SK-N-SH treated with all-trans-retinoic acid at 6 μM for 48 hours (cell line): ENCODE measurements at regions not wholly inside any gene's neighbourhood (a gene's known extent, or its start where the extent isn't known, plus 50 kb on each side); places are given as distances from the start of the nearest gene placed in this dataset.

ENCODE experiments used
- ESRRG ChIP-seq: fragments of 250-450 bp; sonication (Bioruptor Pico); IDR thresholded peaks from 2 replicates; pipeline ENCODE4 v1.6.1; 2021; ENCODE audit warnings: mild to moderate bottlenecking
- PATZ1 ChIP-seq: fragments of 250-450 bp; sonication (Bioruptor Pico); IDR thresholded peaks from 2 replicates; pipeline ENCODE4 v1.8.0; 2020; ENCODE audit warnings: mild to moderate bottlenecking, moderate library complexity, borderline replicate concordance
- POU6F1 ChIP-seq: fragments of 250-450 bp; sonication (Bioruptor Pico); IDR thresholded peaks from 2 replicates; pipeline ENCODE4 v1.8.0; 2021; ENCODE audit warnings: low read depth, mild to moderate bottlenecking, moderate library complexity, borderline replicate concordance
- SNAI2 ChIP-seq: fragments of 250-450 bp; sonication (Bioruptor Pico); IDR thresholded peaks from 2 replicates; pipeline ENCODE4 v1.5.0; 2020; ENCODE audit warnings: mild to moderate bottlenecking, moderate library complexity

DNA sequence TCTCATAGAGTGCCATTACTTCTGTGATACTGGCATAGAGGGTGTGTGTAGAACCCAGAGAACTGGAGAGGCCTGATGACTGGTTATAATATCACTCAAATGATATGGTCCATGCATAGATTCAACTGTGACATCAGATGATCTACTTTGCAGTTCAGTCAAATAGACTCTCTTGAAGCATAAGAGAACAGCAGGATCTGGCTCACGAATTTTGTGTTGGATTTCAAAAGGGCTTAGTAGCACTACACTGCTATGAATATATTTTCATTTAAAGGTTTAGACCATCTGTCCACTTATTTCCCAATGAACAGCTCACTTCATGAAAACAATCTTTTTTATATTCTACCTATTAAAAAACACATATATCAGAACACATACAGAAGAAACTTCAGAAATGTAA lies 119.7 kb downstream of the KIF2B start:
- TF ChIP-seq SNAI2 (CRISPR knock-in tag), result no peak
- no peak for TF ChIP-seq ESRRG
- TF ChIP-seq PATZ1 (CRISPR knock-in tag), result no peak
- TF ChIP-seq POU6F1 (CRISPR knock-in tag), result no peak
